Breast epithelium (tissue), 3 donors: ENCODE measurements at regions not wholly inside any gene's neighbourhood (a gene's known extent, or its start where the extent isn't known, plus 50 kb on each side); places are given as distances from the start of the nearest gene placed in this dataset.

Experiments
- CTCF ChIP-seq, 3 donors: fragments of 450-650 bp; IDR thresholded peaks; one replicate each; pipeline ENCODE4 v1.5.1; 2016 to 2017; ENCODE audit warnings: antibody characterized with exemption in 3 of 3, mild to moderate bottlenecking in 3 of 3, moderate library complexity in 3 of 3
- POLR2A ChIP-seq: fragments of 450-650 bp; IDR thresholded peaks from one replicate; pipeline ENCODE4 v1.6.1; 2016; ENCODE audit warnings: antibody characterized with exemption, mild to moderate bottlenecking, moderate library complexity

- no peak for TF ChIP-seq CTCF (IDR thresholded peaks at IDR 0.05)
- TF ChIP-seq POLR2A: no peak
These were observed 821.3 kb upstream of the TYRP1 start for GRCh38 chr9:11871852-11872251.
